Esophagus muscularis mucosa (tissue), 4 donors: ENCODE measurements at regions not wholly inside any gene's neighbourhood (a gene's known extent, or its start where the extent isn't known, plus 50 kb on each side); places are given as distances from the start of the nearest gene placed in this dataset.

Experiments used
- CTCF ChIP-seq, 3 experiments: fragments of 200-600 bp in 2 of 3; fragments of 450-650 bp in 1 of 3; sonication (generic) in 2 of 3; IDR thresholded peaks; one replicate each; pipeline ENCODE4 v1.5.1; 2017 to 2019; ENCODE audit warnings: antibody characterized with exemption in 3 of 3, mild to moderate bottlenecking in 2 of 3, moderate library complexity in 1 of 3
- EP300 ChIP-seq: sonication (generic); formaldehyde crosslinking; IDR thresholded peaks from one replicate; pipeline ENCODE4 v1.6.1; 2017; ENCODE audit warnings: antibody characterized with exemption
- POLR2AphosphoS5 ChIP-seq, 2 donors: sonication (generic); formaldehyde crosslinking; IDR thresholded peaks; one replicate each; pipeline ENCODE4 v1.6.1; 2017; ENCODE audit warnings: antibody characterized with exemption in 2 of 2

- no peak for TF ChIP-seq EP300
- TF ChIP-seq CTCF (IDR thresholded peaks at IDR 0.05): no peak
- TF ChIP-seq POLR2AphosphoS5 (IDR thresholded peaks at IDR 0.05): no peak
Observed at GRCh38 chr3:30292192-30292893, 314.1 kb upstream of the TGFBR2 start.
